ENCODE measurements at regions not wholly inside any gene's neighbourhood (a gene's known extent, or its start where the extent isn't known, plus 50 kb on each side); places are given as distances from the start of the nearest gene placed in this dataset.

GRCh38 chr1:217336724-217337123 is 294.2 kb downstream of the GPATCH2 start:
- TF ChIP-seq POLR2A (IDR thresholded peaks at IDR 0.05; ENCODE audit: low read depth, low read length) (no peak), POLR2AphosphoS5 (IDR thresholded peaks at IDR 0.05; ENCODE audit: low read depth, low read length) (no peak), SPI1 (IDR thresholded peaks at IDR 0.05; ENCODE audit: low read depth, low read length) (no peak), TAF1 (IDR thresholded peaks at IDR 0.05; ENCODE audit: low read depth, low read length) (no peak), PAX5 (IDR thresholded peaks at IDR 0.05; ENCODE audit: insufficient read depth, low read length, severe bottlenecking) (no peak), POU2F2 (IDR thresholded peaks at IDR 0.05; ENCODE audit: low read depth, low read length) (no peak)

Measured in GM12891 (cell line).